ENCODE measurements at regions not wholly inside any gene's neighbourhood (a gene's known extent, or its start where the extent isn't known, plus 50 kb on each side); places are given as distances from the start of the nearest gene placed in this dataset.

- H3K4me3 ChIP-seq (ENCODE audit: low read depth in 1 of 5, low read length in 5 of 5) = no peak overlapping the region
- H3K36me3 ChIP-seq (ENCODE audit: control insufficient read depth in 5 of 5, insufficient read depth in 5 of 5, low read length in 5 of 5) = no peaks in the 10 kb centered on the region
- H3K9me3 ChIP-seq (ENCODE audit: control insufficient read depth in 5 of 5, low read length in 5 of 5) = no peaks in the 10 kb centered on the region
- no peak overlapping the region for H3K27ac ChIP-seq (ENCODE audit: low read depth, low read length)
- H3K9ac ChIP-seq (ENCODE audit: low read length in 5 of 5) = no peak overlapping the region
- no peaks in the 10 kb centered on the region for H3K4me1 ChIP-seq (ENCODE audit: control insufficient read depth in 5 of 5, insufficient read depth in 5 of 5, low read length in 5 of 5)
- H3K27me3 ChIP-seq (ENCODE audit: control insufficient read depth in 5 of 5, insufficient read depth in 4 of 5, low read length in 5 of 5) = no peaks in the 10 kb centered on the region
These were observed 654.6 kb upstream of the LMCD1 start for GRCh38 chr3:7847021-7847420.

DNA sequence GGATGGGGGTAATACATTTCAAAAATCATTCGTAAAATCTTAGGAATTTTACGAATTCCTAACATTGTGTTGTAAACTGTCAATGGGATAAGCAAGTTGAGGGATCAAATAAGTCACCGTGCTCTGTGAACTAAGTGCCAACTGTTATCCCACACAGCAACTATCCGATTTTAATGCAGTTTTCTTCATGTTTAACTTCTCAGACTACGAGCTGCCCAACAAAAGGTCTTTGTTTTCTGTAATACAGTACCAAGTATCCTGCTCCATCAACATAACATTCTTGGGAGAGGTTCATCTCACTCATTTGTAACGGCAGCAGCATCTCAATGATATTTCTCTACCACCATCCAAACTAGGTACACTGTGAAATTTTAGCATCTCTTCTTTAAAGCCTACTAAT lies 654.1 kb upstream of the LMCD1 start:
- no peaks in the 10 kb centered on the region for H3K9me3 ChIP-seq (ENCODE audit: control insufficient read depth in 5 of 5, low read length in 5 of 5)
- H3K9ac ChIP-seq (ENCODE audit: low read length in 5 of 5) = no peak overlapping the region

DNA sequence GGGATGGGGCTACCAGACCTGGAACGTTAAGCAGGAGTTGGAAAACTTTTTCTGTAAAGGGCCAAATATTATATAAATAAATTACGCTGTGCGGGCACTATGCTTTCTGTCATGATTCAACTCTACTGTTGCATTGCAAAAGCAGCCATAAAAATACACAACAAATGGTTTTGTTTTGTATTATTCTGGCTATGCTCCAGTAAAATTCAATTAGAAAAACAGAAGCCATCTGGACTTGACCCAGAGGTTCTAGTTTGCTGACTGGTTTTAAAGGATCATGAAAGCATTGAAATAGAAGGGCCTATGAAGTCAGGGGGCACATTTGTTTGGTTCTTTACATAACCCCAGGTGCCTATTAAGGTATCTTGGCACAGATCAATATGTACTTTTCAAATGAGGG lies 647.4 kb upstream of the LMCD1 start:
- Histone ChIP-seq H3K4me3 (ENCODE audit: low read depth in 1 of 5, low read length in 5 of 5) (no peak overlapping the region), H3K27ac (ENCODE audit: low read depth, low read length) (no peak overlapping the region), H3K36me3 (ENCODE audit: control insufficient read depth in 5 of 5, insufficient read depth in 5 of 5, low read length in 5 of 5) (no peaks in the 10 kb centered on the region), H3K27me3 (ENCODE audit: control insufficient read depth in 5 of 5, insufficient read depth in 4 of 5, low read length in 5 of 5) (no peaks in the 10 kb centered on the region), H3K9me3 (ENCODE audit: control insufficient read depth in 5 of 5, low read length in 5 of 5) (no peaks in the 10 kb centered on the region), H3K9ac (ENCODE audit: low read length in 5 of 5) (no peak overlapping the region), H3K4me1 (ENCODE audit: control insufficient read depth in 5 of 5, insufficient read depth in 5 of 5, low read length in 5 of 5) (peaks cover 0 to 14% (median 0%) of the 10 kb centered on the region in 5 donors)

More for the DNA sequence above, 654.1 kb upstream of the LMCD1 start:
- H3K36me3 ChIP-seq (ENCODE audit: control insufficient read depth in 5 of 5, insufficient read depth in 5 of 5, low read length in 5 of 5) = no peaks in the 10 kb centered on the region
- no peak overlapping the region for H3K4me3 ChIP-seq (ENCODE audit: low read depth in 1 of 5, low read length in 5 of 5)
- no peaks in the 10 kb centered on the region for H3K4me1 ChIP-seq (ENCODE audit: control insufficient read depth in 5 of 5, insufficient read depth in 5 of 5, low read length in 5 of 5)
- H3K27ac ChIP-seq (ENCODE audit: low read depth, low read length) = no peak overlapping the region
- H3K27me3 ChIP-seq (ENCODE audit: control insufficient read depth in 5 of 5, insufficient read depth in 4 of 5, low read length in 5 of 5) = no peaks in the 10 kb centered on the region

DNA sequence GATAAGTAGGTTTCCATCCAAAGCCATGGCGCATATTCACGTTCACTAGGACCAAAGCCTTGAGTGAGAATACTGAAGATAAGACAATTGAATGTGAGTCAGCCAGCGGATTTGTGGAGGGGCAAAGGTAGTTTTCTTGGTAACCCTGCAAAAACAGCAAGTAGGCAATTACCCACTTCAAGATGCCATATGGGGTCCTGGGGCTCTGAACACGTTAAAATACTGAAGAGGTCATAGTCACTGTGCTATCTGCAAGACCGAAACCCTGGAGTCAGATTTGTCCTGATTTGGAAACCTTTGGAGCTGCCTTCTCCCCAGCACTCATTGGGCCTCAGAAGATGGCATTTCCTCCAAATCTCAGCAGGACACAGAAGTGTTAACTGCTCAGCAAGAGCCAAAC lies 646.9 kb upstream of the LMCD1 start:
- H3K36me3 ChIP-seq (ENCODE audit: control insufficient read depth in 5 of 5, insufficient read depth in 5 of 5, low read length in 5 of 5) = no peaks in the 10 kb centered on the region
- no peak overlapping the region for H3K27ac ChIP-seq (ENCODE audit: low read depth, low read length)
- H3K9me3 ChIP-seq (ENCODE audit: control insufficient read depth in 5 of 5, low read length in 5 of 5) = no peaks in the 10 kb centered on the region
- no peak overlapping the region for H3K4me3 ChIP-seq (ENCODE audit: low read depth in 1 of 5, low read length in 5 of 5)
- H3K9ac ChIP-seq (ENCODE audit: low read length in 5 of 5) = no peak overlapping the region
- H3K4me1 ChIP-seq (ENCODE audit: control insufficient read depth in 5 of 5, insufficient read depth in 5 of 5, low read length in 5 of 5) = peaks cover 0 to 14% (median 0%) of the 10 kb centered on the region in 5 donors
- no peaks in the 10 kb centered on the region for H3K27me3 ChIP-seq (ENCODE audit: control insufficient read depth in 5 of 5, insufficient read depth in 4 of 5, low read length in 5 of 5)

GRCh38 chr3:7865611-7866010 lies 636.0 kb upstream of the LMCD1 start:
- peaks cover 0 to 3% (median 0%) of the 10 kb centered on the region in 5 donors for H3K9me3 ChIP-seq (ENCODE audit: control insufficient read depth in 5 of 5, low read length in 5 of 5)
- no peak overlapping the region for H3K27ac ChIP-seq (ENCODE audit: low read depth, low read length)
- no peak overlapping the region for H3K9ac ChIP-seq (ENCODE audit: low read length in 5 of 5)
- no peaks in the 10 kb centered on the region for H3K36me3 ChIP-seq (ENCODE audit: control insufficient read depth in 5 of 5, insufficient read depth in 5 of 5, low read length in 5 of 5)
- no peaks in the 10 kb centered on the region for H3K27me3 ChIP-seq (ENCODE audit: control insufficient read depth in 5 of 5, insufficient read depth in 4 of 5, low read length in 5 of 5)
- H3K4me1 ChIP-seq (ENCODE audit: control insufficient read depth in 5 of 5, insufficient read depth in 5 of 5, low read length in 5 of 5) = no peaks in the 10 kb centered on the region
- no peak overlapping the region for H3K4me3 ChIP-seq (ENCODE audit: low read depth in 1 of 5, low read length in 5 of 5)

DNA sequence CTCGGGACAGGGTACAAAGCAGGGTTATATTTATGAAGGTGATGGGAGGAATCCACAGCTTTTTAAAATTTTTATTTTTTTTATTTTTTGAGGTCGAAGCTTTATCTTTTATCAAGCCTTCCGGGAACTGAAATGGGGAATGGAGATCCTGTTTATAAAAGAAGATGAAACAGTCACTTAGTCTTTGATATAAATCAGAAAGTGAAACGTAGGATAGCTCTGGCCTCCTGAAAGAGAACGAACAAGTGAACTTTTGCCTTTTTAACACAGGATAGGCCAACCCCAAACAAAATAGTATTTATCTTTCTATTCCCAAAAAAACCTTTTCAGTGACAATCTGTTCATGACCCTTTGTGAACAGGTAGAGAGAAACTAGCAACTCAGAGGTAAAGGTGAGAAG lies 634.0 kb upstream of the LMCD1 start:
- no peak overlapping the region for H3K27ac ChIP-seq (ENCODE audit: low read depth, low read length)
- H3K36me3 ChIP-seq (ENCODE audit: control insufficient read depth in 5 of 5, insufficient read depth in 5 of 5, low read length in 5 of 5) = no peaks in the 10 kb centered on the region
- H3K9ac ChIP-seq (ENCODE audit: low read length in 5 of 5) = no peak overlapping the region
- no peaks in the 10 kb centered on the region for H3K4me1 ChIP-seq (ENCODE audit: control insufficient read depth in 5 of 5, insufficient read depth in 5 of 5, low read length in 5 of 5)
- no peaks in the 10 kb centered on the region for H3K27me3 ChIP-seq (ENCODE audit: control insufficient read depth in 5 of 5, insufficient read depth in 4 of 5, low read length in 5 of 5)
- peaks cover 0 to 2% (median 0%) of the 10 kb centered on the region in 5 donors for H3K9me3 ChIP-seq (ENCODE audit: control insufficient read depth in 5 of 5, low read length in 5 of 5)
- H3K4me3 ChIP-seq (ENCODE audit: low read depth in 1 of 5, low read length in 5 of 5) = no peak overlapping the region

- Histone ChIP-seq H3K27ac (ENCODE audit: low read depth, low read length) (no peak overlapping the region), H3K27me3 (ENCODE audit: control insufficient read depth in 5 of 5, insufficient read depth in 4 of 5, low read length in 5 of 5) (no peaks in the 10 kb centered on the region), H3K9ac (ENCODE audit: low read length in 5 of 5) (no peak overlapping the region), H3K9me3 (ENCODE audit: control insufficient read depth in 5 of 5, low read length in 5 of 5) (peaks cover 0 to 2% (median 0%) of the 10 kb centered on the region in 5 donors), H3K4me1 (ENCODE audit: control insufficient read depth in 5 of 5, insufficient read depth in 5 of 5, low read length in 5 of 5) (peaks cover 0 to 3% (median 0%) of the 10 kb centered on the region in 5 donors), H3K4me3 (ENCODE audit: low read depth in 1 of 5, low read length in 5 of 5) (no peak overlapping the region), H3K36me3 (ENCODE audit: control insufficient read depth in 5 of 5, insufficient read depth in 5 of 5, low read length in 5 of 5) (no peaks in the 10 kb centered on the region)
These were observed 630.5 kb upstream of the LMCD1 start for GRCh38 chr3:7871003-7871560.

DNA sequence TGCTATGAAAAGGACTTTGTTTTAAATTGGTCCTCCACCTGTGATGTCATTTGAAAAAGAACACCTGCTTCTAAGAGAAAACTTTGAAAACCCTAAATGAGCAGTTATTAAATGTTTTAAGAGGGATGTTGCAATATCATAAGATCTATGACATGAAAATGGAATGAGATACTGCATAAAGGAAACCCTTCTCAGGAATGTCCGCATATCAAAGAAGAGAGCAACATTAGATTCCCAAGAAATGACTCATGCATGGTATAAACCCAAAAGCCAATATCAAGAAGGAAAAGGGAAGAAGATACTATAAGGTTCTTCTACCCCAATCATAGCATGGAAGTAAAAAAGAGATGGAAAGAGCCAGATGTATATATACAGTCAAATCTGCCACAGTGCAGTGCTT lies 627.5 kb upstream of the LMCD1 start:
- Histone ChIP-seq H3K9me3 (ENCODE audit: control insufficient read depth in 5 of 5, low read length in 5 of 5) (peaks cover 0 to 2% (median 0%) of the 10 kb centered on the region in 5 donors), H3K27me3 (ENCODE audit: control insufficient read depth in 5 of 5, insufficient read depth in 4 of 5, low read length in 5 of 5) (no peaks in the 10 kb centered on the region), H3K36me3 (ENCODE audit: control insufficient read depth in 5 of 5, insufficient read depth in 5 of 5, low read length in 5 of 5) (no peaks in the 10 kb centered on the region), H3K4me3 (ENCODE audit: low read depth in 1 of 5, low read length in 5 of 5) (no peak overlapping the region), H3K4me1 (ENCODE audit: control insufficient read depth in 5 of 5, insufficient read depth in 5 of 5, low read length in 5 of 5) (peaks cover 0 to 7% (median 0%) of the 10 kb centered on the region in 5 donors), H3K9ac (ENCODE audit: low read length in 5 of 5) (no peak overlapping the region), H3K27ac (ENCODE audit: low read depth, low read length) (no peak overlapping the region)

DNA sequence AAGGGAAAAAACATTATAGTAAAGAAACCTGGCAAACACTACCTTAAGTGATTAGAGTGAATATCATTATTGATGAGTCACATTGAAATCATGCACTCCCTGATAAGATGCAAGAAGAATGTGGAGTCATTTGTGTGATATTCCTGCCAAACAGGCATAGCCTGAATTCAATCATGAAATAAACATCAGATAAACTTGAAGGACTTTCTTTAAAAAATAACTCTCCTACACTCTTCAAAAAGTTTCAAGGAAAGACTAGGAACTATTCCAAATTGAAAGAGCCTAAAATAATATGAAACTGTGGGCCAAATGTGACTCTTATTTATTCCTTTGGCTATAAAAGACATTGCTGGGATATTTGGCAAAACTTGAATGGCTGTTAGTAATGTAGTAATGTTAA lies 625.7 kb upstream of the LMCD1 start:
- Histone ChIP-seq H3K4me1 (ENCODE audit: control insufficient read depth in 5 of 5, insufficient read depth in 5 of 5, low read length in 5 of 5) (peaks cover 0 to 7% (median 0%) of the 10 kb centered on the region in 5 donors), H3K4me3 (ENCODE audit: low read depth in 1 of 5, low read length in 5 of 5) (no peak overlapping the region), H3K9me3 (ENCODE audit: control insufficient read depth in 5 of 5, low read length in 5 of 5) (no peaks in the 10 kb centered on the region), H3K27me3 (ENCODE audit: control insufficient read depth in 5 of 5, insufficient read depth in 4 of 5, low read length in 5 of 5) (no peaks in the 10 kb centered on the region), H3K27ac (ENCODE audit: low read depth, low read length) (no peak overlapping the region), H3K36me3 (ENCODE audit: control insufficient read depth in 5 of 5, insufficient read depth in 5 of 5, low read length in 5 of 5) (no peaks in the 10 kb centered on the region), H3K9ac (ENCODE audit: low read length in 5 of 5) (no peak overlapping the region)

DNA sequence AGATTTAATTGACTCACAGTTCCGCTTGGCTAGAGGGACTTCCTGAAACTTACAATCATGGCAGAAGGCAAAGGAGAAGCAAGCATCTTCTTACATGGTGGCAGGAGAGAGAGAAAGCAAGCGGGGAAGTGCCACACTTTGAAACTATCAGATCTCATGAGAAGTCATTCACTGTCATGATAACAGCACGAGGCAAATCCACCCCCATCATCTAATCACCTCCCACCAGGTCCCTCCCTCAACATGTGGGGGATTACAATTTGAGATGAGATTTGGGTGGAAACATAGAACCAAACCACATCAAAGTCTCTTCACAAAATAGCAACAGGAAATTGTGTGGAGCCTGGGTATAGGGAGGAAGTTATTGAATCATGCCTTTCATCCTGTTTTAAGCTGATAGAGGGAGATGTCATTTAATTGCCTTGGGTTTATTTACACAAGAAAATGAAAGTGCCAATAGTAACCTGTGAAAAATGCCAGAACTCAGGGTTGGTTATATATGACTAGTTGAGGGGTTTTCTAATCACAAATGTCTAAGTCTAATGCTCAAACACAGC lies 624.8 kb upstream of the LMCD1 start:
- H3K9me3 ChIP-seq (ENCODE audit: control insufficient read depth in 5 of 5, low read length in 5 of 5) = no peaks in the 10 kb centered on the region
- H3K27ac ChIP-seq (ENCODE audit: low read depth, low read length) = no peak overlapping the region
- no peaks in the 10 kb centered on the region for H3K27me3 ChIP-seq (ENCODE audit: control insufficient read depth in 5 of 5, insufficient read depth in 4 of 5, low read length in 5 of 5)
- no peak overlapping the region for H3K4me3 ChIP-seq (ENCODE audit: low read depth in 1 of 5, low read length in 5 of 5)
- H3K4me1 ChIP-seq (ENCODE audit: control insufficient read depth in 5 of 5, insufficient read depth in 5 of 5, low read length in 5 of 5) = peaks cover 0 to 7% (median 0%) of the 10 kb centered on the region in 5 donors
- no peaks in the 10 kb centered on the region for H3K36me3 ChIP-seq (ENCODE audit: control insufficient read depth in 5 of 5, insufficient read depth in 5 of 5, low read length in 5 of 5)
- no peak overlapping the region for H3K9ac ChIP-seq (ENCODE audit: low read length in 5 of 5)

Data from subcutaneous abdominal adipose tissue (tissue), 5 donors.